Keratinocyte (primary cell): ENCODE measurements at regions not wholly inside any gene's neighbourhood (a gene's known extent, or its start where the extent isn't known, plus 50 kb on each side); places are given as distances from the start of the nearest gene placed in this dataset.

Experiments
- CTCF ChIP-seq, 3 experiments: IDR thresholded peaks in 1 of 3; conservative IDR thresholded peaks in 1 of 3; optimal IDR thresholded peaks in 1 of 3; 2 replicates in 2 of 3; 3 replicates in 1 of 3; pipeline versions ENCODE3 to v1.5.1; 2011; ENCODE audit warnings: low read length in 3 of 3, mild to moderate bottlenecking in 3 of 3, moderate library complexity in 2 of 3, control low read depth in 1 of 3, inconsistent platforms in 1 of 3; ENCODE audit not compliant: insufficient read depth in 2 of 3; ENCODE audit errors: extremely low read depth in 1 of 3
- EZH2 ChIP-seq: IDR thresholded peaks from one replicate; pipeline ENCODE4 v1.6.1; 2012; ENCODE audit warnings: inconsistent platforms, mild to moderate bottlenecking, low read length, moderate library complexity

- TF ChIP-seq CTCF (optimal IDR thresholded peaks at IDR 0.05 in 1 of 3, IDR thresholded peaks at IDR 0.05 in 1 of 3, conservative IDR thresholded peaks at IDR 0.05 in 1 of 3; ENCODE audit: extremely low read depth in 1 of 3, insufficient read depth in 2 of 3, low read length in 3 of 3): no peak
- TF ChIP-seq EZH2: no peak
Measured at GRCh38 chr5:3331819-3332218, 263.8 kb upstream of the IRX1 start.
